ENCODE measurements at regions not wholly inside any gene's neighbourhood (a gene's known extent, or its start where the extent isn't known, plus 50 kb on each side); places are given as distances from the start of the nearest gene placed in this dataset.

- TF ChIP-seq CTCF (IDR thresholded peaks at IDR 0.05), result no peak
- TF ChIP-seq POLR2A (IDR thresholded peaks at IDR 0.05), result no peak
Measured at GRCh38 chr4:181798536-181798935, 444.7 kb upstream of the TENM3 start.
